NOMO-1 (cell line): ENCODE measurements at regions not wholly inside any gene's neighbourhood (a gene's known extent, or its start where the extent isn't known, plus 50 kb on each side); places are given as distances from the start of the nearest gene placed in this dataset.

Experiments
- DNase-seq, 2 experiments: peaks; one replicate each; lab custom pipeline; 2025; ENCODE audit not compliant: unreplicated experiment in 2 of 2; lab: John Stamatoyannopoulos, UW

- DNase-seq: no peak
Measured at GRCh38 chr1:99152132-99152531, 112.2 kb upstream of the PLPPR4 start.

DNA sequence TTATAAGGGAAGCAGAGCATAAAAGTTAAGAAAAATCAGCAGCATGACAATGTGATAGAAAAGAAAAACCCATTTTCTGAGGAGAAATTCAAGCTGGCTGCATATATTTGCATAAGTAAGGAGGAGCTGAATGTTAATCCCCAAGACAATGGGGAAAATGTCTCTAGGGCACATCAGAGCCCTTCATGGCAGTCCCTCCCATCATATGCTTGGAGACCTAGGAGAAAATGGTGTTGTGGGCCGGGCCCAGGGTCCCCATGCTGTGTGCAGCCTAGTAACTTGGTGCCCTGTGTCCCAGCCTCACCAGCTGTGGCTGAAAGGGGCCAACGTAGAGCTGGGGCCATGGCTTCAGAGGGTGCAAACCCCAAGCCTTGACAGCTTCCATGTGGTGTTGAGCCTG is 100.6 kb upstream of the PLPPR4 start:
- DNase-seq: no peak

DNA sequence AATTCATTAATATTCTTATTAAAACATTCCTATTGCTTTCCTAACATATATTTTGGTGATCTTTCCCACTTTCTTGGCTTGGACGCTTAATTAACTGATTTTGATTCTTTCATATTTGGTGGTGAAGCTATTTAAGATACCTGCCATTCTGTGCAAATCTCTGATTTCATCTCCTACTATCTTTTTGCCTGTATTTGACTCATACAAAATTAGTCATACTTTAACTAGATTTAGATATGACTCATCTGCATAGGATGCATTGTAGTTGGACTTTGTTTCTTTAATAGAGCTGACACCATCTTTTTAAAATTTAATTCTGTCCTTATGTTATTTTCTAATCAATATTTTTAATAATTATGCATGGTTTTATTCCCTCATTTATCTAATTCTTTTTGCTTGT is 93.8 kb upstream of the PLPPR4 start:
- no peak for DNase-seq

GRCh38 chr1:99171184-99171813 is 93.0 kb upstream of the PLPPR4 start:
- no peak for DNase-seq

- no peak for DNase-seq
Measured at GRCh38 chr1:99173282-99173681, 91.0 kb upstream of the PLPPR4 start.

DNA sequence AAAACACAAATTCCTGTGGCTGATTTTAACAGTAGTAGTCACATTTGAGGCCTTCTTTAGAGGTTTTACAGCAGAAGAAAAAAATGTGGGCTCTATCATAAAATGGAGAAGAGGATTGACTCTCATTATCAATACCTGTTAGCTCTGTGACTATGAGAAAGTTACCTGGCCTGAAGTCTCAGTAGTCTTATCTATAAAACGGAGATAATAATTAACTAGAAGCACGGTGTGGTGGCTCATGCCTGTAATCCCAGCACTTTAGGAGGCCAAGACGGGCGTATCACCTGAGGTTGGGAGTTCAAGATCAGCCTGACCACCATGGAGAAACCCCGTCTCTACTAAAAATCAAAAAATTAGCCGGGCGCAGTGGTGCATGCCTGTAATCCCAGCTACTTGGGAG is 90.4 kb upstream of the PLPPR4 start:
- no peak for DNase-seq

DNA sequence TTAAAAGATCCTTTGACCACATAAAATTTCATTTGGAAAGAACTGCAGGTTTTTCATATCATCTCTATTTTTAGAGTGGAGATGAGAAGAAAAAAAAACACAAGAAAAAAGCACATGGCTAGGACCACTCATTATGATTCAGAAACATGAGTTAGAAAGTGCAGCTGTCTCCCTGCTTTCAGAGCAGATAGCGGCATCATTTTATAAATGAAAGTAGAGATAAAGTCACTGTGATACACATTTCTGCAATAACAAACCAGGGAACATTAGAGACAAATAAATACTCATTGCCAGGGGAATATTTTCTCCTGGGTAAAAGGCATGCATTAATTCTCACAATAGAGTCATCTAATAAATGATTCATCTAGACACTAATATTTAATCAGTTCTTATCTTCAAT is 87.5 kb upstream of the PLPPR4 start:
- DNase-seq: no peak

DNA sequence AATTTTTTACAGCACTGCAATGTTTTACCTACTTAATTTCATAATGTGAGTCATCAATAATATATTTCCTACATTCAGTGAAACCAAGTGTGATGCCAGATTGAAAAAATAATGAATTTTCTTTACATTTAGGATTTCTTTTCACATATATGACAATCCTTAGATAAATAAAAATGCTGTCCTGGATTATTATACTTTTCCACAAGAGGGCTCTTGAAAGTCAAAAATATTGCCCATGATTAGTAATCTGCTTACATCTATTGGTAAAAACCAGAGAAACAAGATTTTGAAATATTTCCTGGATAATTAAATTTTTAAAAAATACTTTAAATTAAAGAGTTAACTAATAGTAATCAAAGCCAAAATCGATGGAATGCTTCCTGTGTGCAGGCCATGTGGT is 86.8 kb upstream of the PLPPR4 start:
- DNase-seq: no peak

GRCh38 chr1:99180343-99180808 is 83.9 kb upstream of the PLPPR4 start:
- DNase-seq: peak; percentile 40 to 70

- DNase-seq: no peak
Measured at GRCh38 chr1:99180915-99181314, 83.4 kb upstream of the PLPPR4 start.

GRCh38 chr1:99181892-99182291 is 82.4 kb upstream of the PLPPR4 start:
- DNase-seq: no peak

DNA sequence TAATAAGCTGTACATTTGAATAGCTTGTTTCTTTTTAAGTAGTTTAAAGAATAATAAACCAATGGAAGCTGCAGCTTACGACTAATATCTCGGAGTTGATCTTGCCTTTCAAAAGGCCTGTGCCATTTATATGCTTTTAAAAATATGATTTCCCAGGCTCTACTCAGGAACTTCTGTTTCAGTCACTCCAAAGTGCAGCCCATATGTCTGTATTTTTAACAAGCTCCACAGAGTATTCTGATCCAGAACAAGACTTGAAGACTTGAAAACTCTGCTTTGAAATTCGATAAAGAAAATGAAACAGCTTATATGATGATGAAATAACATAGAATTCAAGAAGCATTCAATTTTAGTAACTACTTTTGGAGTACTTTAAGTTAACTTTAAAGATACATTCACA is 79.1 kb upstream of the PLPPR4 start:
- DNase-seq: no peak

DNA sequence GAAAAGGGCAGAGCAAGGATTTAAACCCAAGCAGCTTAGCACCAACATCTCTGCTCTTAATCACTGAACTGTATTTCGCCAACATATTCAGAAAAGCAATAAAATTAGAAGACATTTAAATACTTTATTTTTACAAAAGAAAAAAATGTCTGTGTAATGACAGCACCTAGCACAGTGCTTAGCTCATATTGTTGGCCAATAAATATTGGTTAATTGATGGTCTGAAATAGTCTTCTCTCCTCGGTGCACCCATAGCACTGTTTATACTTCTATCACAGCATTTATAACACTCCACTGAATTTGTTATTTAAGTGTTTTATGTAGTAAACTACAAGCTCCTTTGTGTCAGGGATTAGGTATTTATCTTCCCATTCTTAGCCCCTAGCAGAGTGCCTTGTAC is 70.9 kb upstream of the PLPPR4 start:
- DNase-seq: no peak

GRCh38 chr1:99198393-99198792 is 65.9 kb upstream of the PLPPR4 start:
- no peak for DNase-seq

GRCh38 chr1:99207216-99207615 is 57.1 kb upstream of the PLPPR4 start:
- no peak for DNase-seq
